ENCODE measurements at regions not wholly inside any gene's neighbourhood (a gene's known extent, or its start where the extent isn't known, plus 50 kb on each side); places are given as distances from the start of the nearest gene placed in this dataset.

GRCh38 chr1:172724232-172724631 lies 65.3 kb downstream of the FASLG start:
- TF ChIP-seq POLR2A (IDR thresholded peaks at IDR 0.05) (no peak), CTCF (IDR thresholded peaks at IDR 0.05) (no peak)

Measured in breast epithelium (tissue), 3 donors.